HepG2 (cell line): ENCODE measurements at regions not wholly inside any gene's neighbourhood (a gene's known extent, or its start where the extent isn't known, plus 50 kb on each side); places are given as distances from the start of the nearest gene placed in this dataset.

Experiments
- ATAC-seq: fragments of 200-7000 bp; cut with Tn5 transposase; 3 replicates; pipeline ENCODE4 v1.9.1; 2020; ENCODE audit warnings: mild to moderate bottlenecking, moderate library complexity
- BruUV-seq: library from RNA; stranded (reverse); fragments of 400-500 nt; replicated peaks from 2 replicates; lab custom pipeline; 2021; lab: Mats Ljungman, UMichigan
- CTCF ChIA-PET: fragments of 300-600 bp; formaldehyde crosslinking; extraction: SDS; loops from one replicate; lab custom pipeline; 2021; ENCODE audit warnings: low total read pairs, inconsistent platforms, low intra/inter-chr PET ratio; lab: Yijun Ruan, JAX
- POLR2A ChIA-PET: fragments of 350-600 bp; sonication (Branson Sonifier 250); formaldehyde crosslinking; loops from one replicate; lab custom pipeline; 2020; ENCODE audit warnings: antibody characterized with exemption, inconsistent platforms; lab: Yijun Ruan, JAX
- DNase-seq: peaks from one replicate; pipeline ENCODE4 v3.0.0-alpha.2; 2015; ENCODE audit warnings: low spot score
- FAIRE-seq: peaks from 3 replicates; lab custom pipeline; 2011; peaks lifted over from hg19 to GRCh38; lab: Jason Lieb, UNC
- H2AFZ ChIP-seq: one replicate; pipeline ENCODE4 v1.6.1; 2011; ENCODE audit warnings: low read length, inconsistent platforms
- H3K27ac ChIP-seq: fragments of 300-600 bp; 3 replicates; pipeline ENCODE4 v1.8.0; 2011; ENCODE audit warnings: mixed run types, mild to moderate bottlenecking, mixed read lengths, low read length, inconsistent platforms; ENCODE audit not compliant: insufficient read depth; ENCODE audit errors: extremely low read length
- H3K27me3 ChIP-seq, 2 experiments: fragments of 200-600 bp in 1 of 2; 2 replicates in 1 of 2; 3 replicates in 1 of 2; pipeline versions ENCODE4 v1.6.0 to v1.8.0; 2011; ENCODE audit warnings: low read length in 2 of 2, mild to moderate bottlenecking in 2 of 2, moderate library complexity in 2 of 2, inconsistent platforms in 1 of 2; ENCODE audit not compliant: insufficient read depth in 2 of 2, control insufficient read depth in 1 of 2
- H3K36me3 ChIP-seq, 2 experiments: fragments of 200-600 bp in 1 of 2; replicated peaks in 1 of 2; 2 replicates in 1 of 2; 3 replicates in 1 of 2; pipeline versions ENCODE4 v1.5.1 to v1.8.0; 2011; ENCODE audit warnings: low read length in 2 of 2, inconsistent platforms in 1 of 2; ENCODE audit not compliant: insufficient read depth in 2 of 2, control insufficient read depth in 1 of 2
- H3K4me1 ChIP-seq: 2 replicates; pipeline ENCODE4 v1.5.1; 2012; ENCODE audit warnings: low read length, inconsistent platforms; ENCODE audit not compliant: insufficient read depth
- H3K4me2 ChIP-seq: 2 replicates; pipeline ENCODE4 v1.6.0; 2011; ENCODE audit warnings: low read depth, low read length, inconsistent platforms
- H3K4me3 ChIP-seq, 3 experiments: fragments of 200-600 bp in 1 of 3; sonication (generic), shearing (Covaris generic) in 1 of 3; replicated peaks in 1 of 3; 2 replicates each; pipeline ENCODE4 v1.5.1; 2011 to 2016; ENCODE audit warnings: low read length in 3 of 3, inconsistent platforms in 2 of 3, low read depth in 2 of 3, mild to moderate bottlenecking in 2 of 3, control low read depth in 1 of 3, mixed read lengths in 1 of 3; ENCODE audit not compliant: insufficient read depth in 1 of 3
- H3K79me2 ChIP-seq: one replicate; pipeline ENCODE4 v1.6.1; 2011; ENCODE audit warnings: low read length, inconsistent platforms; ENCODE audit not compliant: insufficient read depth
- H3K9ac ChIP-seq: 2 replicates; pipeline ENCODE4 v1.6.0; 2011; ENCODE audit warnings: mild to moderate bottlenecking, low read depth, low read length, inconsistent platforms; ENCODE audit not compliant: insufficient read depth
- H3K9me3 ChIP-seq: 2 replicates; pipeline ENCODE4 v1.5.1; 2012; ENCODE audit warnings: mild to moderate bottlenecking, low read length
- H4K20me1 ChIP-seq: 2 replicates; pipeline ENCODE4 v1.6.0; 2011; ENCODE audit warnings: inconsistent platforms, mild to moderate bottlenecking, low read length, moderate library complexity; ENCODE audit not compliant: insufficient read depth
- AKNA ChIP-seq: sonication (generic); formaldehyde crosslinking; IDR thresholded peaks from 2 replicates; pipeline ENCODE4 v1.4.0; 2020; ENCODE audit warnings: missing genetic modification reagents, borderline replicate concordance
- ATF7 ChIP-seq, 2 experiments: fragments of 450-650 bp in 1 of 2; sonication (generic) in 1 of 2; formaldehyde crosslinking in 1 of 2; IDR thresholded peaks; 2 replicates each; pipeline versions ENCODE4 v1.4.0 to v1.6.1; 2016 to 2020; ENCODE audit warnings: antibody characterized with exemption in 1 of 2, mild to moderate bottlenecking in 1 of 2, missing genetic modification reagents in 1 of 2
- NFKB2 ChIP-seq: sonication (generic); formaldehyde crosslinking; IDR thresholded peaks from 2 replicates; pipeline ENCODE4 v1.4.0; 2020; ENCODE audit warnings: missing genetic modification reagents, borderline replicate concordance
- PPARG ChIP-seq: conservative IDR thresholded peaks from 2 replicates; pipeline ENCODE4 v1.6.1; 2016; ENCODE audit warnings: missing biosample characterization, missing genetic modification reagents
- REXO4 ChIP-seq: sonication (generic); formaldehyde crosslinking; IDR thresholded peaks from 2 replicates; pipeline ENCODE4 v1.8.0; 2022; ENCODE audit warnings: missing genetic modification reagents, mild to moderate bottlenecking, borderline replicate concordance
- TBX3 ChIP-seq: fragments of 450-650 bp; IDR thresholded peaks from 2 replicates; pipeline ENCODE4 v1.6.1; 2017; ENCODE audit warnings: antibody characterized with exemption, mild to moderate bottlenecking, inconsistent platforms, borderline replicate concordance
- ZBTB34 ChIP-seq: sonication (generic); formaldehyde crosslinking; IDR thresholded peaks from 2 replicates; pipeline ENCODE4 v1.8.0; 2022; ENCODE audit warnings: mild to moderate bottlenecking, missing genetic modification reagents
- ZNF484 ChIP-seq: sonication (generic); formaldehyde crosslinking; IDR thresholded peaks from 2 replicates; pipeline ENCODE4 v1.5.1; 2020; ENCODE audit warnings: mild to moderate bottlenecking, low read depth, missing genetic modification reagents, borderline replicate concordance
- ZNF557 ChIP-seq: sonication (generic); formaldehyde crosslinking; IDR thresholded peaks from 2 replicates; pipeline ENCODE4 v1.4.0; 2020; ENCODE audit warnings: missing genetic modification reagents
- ZNF616 ChIP-seq: sonication (generic); formaldehyde crosslinking; IDR thresholded peaks from 2 replicates; pipeline ENCODE4 v1.5.0; 2020; ENCODE audit warnings: low read depth, mild to moderate bottlenecking, missing genetic modification reagents
- ZSCAN30 ChIP-seq: sonication (generic); formaldehyde crosslinking; IDR thresholded peaks from 2 replicates; pipeline ENCODE4 v1.5.0; 2020; ENCODE audit warnings: mild to moderate bottlenecking, missing genetic modification reagents
- WGBS: methylation state at CpG from one replicate; pipeline ENCODE4 v1.1.6; 2017; ENCODE audit warnings: low lambda C conversion rate; 5-methylcytosine and 5-hydroxymethylcytosine counted together
- in situ Hi-C: cut with HindIII; loops from 2 replicates; pipeline ENCODE4 v1.10.0; 2017; ENCODE audit warnings: low pct_unique_long_range_greater_than_20kb; ENCODE audit not compliant: extremely low pct_ligation_motif_present
- intact Hi-C: fragments of 100-400 bp; cut with micrococcal nuclease; formaldehyde crosslinking; loops from one replicate; pipeline ENCODE4 v1.10.0; 2022; ENCODE audit not compliant: unreplicated experiment

- POLR2A ChIA-PET = no interaction called here
- H3K9ac ChIP-seq = no peak overlapping the region
- H3K4me3 ChIP-seq = no peak overlapping the region
- TF ChIP-seq ZNF557 (no peak), REXO4 (CRISPR knock-in tag) (no peak), NFKB2 (no peak), AKNA (no peak), ZNF484 (CRISPR knock-in tag) (no peak), PPARG (no peak), TBX3 (no peak), ZSCAN30 (CRISPR knock-in tag) (no peak), ZNF616 (CRISPR knock-in tag) (no peak), ZBTB34 (CRISPR knock-in tag) (no peak), ATF7 (IDR thresholded peaks at IDR 0.05) (no peak), ATF7 (CRISPR knock-in tag; IDR thresholded peaks at IDR 0.05) (no peak)
- no peaks in the 10 kb centered on the region for H4K20me1 ChIP-seq
- DNase-seq = no peak
- no peaks in the 10 kb centered on the region for H3K79me2 ChIP-seq
- H3K9me3 ChIP-seq = no peaks in the 10 kb centered on the region
- peaks cover 2 to 58% of the 10 kb centered on the region in 2 experiments; a peak in 4 of 5 replicates for H3K27me3 ChIP-seq
- BruUV-seq = no TSS peak
- in situ Hi-C loops (no loop called here), intact Hi-C loops (no loop called here)
- WGBS = 15% methylated on average over 11 of the region's 11 CpGs
- no peak for ATAC-seq
- FAIRE-seq = no peak
- no peaks in the 10 kb centered on the region for H3K36me3 ChIP-seq
- no peak overlapping the region for H3K27ac ChIP-seq
- no peak overlapping the region for H2AFZ ChIP-seq
- no peaks in the 10 kb centered on the region for H3K4me1 ChIP-seq
- no peak overlapping the region for H3K4me2 ChIP-seq
- CTCF ChIA-PET = no interaction called here
Measured at GRCh38 chr16:54506741-54507500, 220.3 kb upstream of the IRX3 start.
